ENCODE measurements at regions not wholly inside any gene's neighbourhood (a gene's known extent, or its start where the extent isn't known, plus 50 kb on each side); places are given as distances from the start of the nearest gene placed in this dataset.

- Histone ChIP-seq H3K9me2 (ENCODE audit: insufficient read depth) (no peaks in the 10 kb centered on the region), H3K9ac (no peak overlapping the region), H3K27me3 (replicated peaks; ENCODE audit: insufficient read depth) (no peaks in the 10 kb centered on the region), H4K20me1 (ENCODE audit: insufficient read depth) (no peaks in the 10 kb centered on the region), H3K4me2 (ENCODE audit: unreplicated experiment) (no peak overlapping the region), H3K36me3 (ENCODE audit: low read depth) (no peaks in the 10 kb centered on the region), H3K79me2 (ENCODE audit: insufficient read depth) (no peaks in the 10 kb centered on the region), H3F3A (ENCODE audit: insufficient read depth) (no peaks in the 10 kb centered on the region), H3K9me3 (ENCODE audit: low read depth) (no peaks in the 10 kb centered on the region), H2AFZ (no peak overlapping the region), H3K4me1 (ENCODE audit: insufficient read depth) (no peaks in the 10 kb centered on the region), H3K27ac (no peak overlapping the region), H3K4me3 (no peak overlapping the region)
- WGBS, 2 experiments (ENCODE audit: low coverage in 1 of 2, low lambda C conversion rate in 2 of 2, missing lambda C conversion rate in 2 of 2), result 60 to 62% methylated on average over 9 of the region's 9 CpGs
- in situ Hi-C loops (cut with MboI), result no loop called here
- TF ChIP-seq EZH2 (IDR thresholded peaks at IDR 0.05; ENCODE audit: insufficient read depth, poor library complexity, severe bottlenecking) (no peak), EZH2phosphoT487 (IDR thresholded peaks at IDR 0.05; ENCODE audit: insufficient read depth, low read depth) (no peak)
- no peak for DNase-seq
These were observed 411.8 kb downstream of the CTTN start for GRCh38 chr11:70810133-70810532.

- no peak for DNase-seq
- Histone ChIP-seq H3K9me2 (ENCODE audit: insufficient read depth) (no peaks in the 10 kb centered on the region), H3K4me1 (ENCODE audit: insufficient read depth) (no peaks in the 10 kb centered on the region), H3K79me2 (ENCODE audit: insufficient read depth) (no peaks in the 10 kb centered on the region), H3K4me2 (ENCODE audit: unreplicated experiment) (no peak overlapping the region), H3K9me3 (ENCODE audit: low read depth) (no peaks in the 10 kb centered on the region), H3K4me3 (no peak overlapping the region), H3F3A (ENCODE audit: insufficient read depth) (no peaks in the 10 kb centered on the region), H4K20me1 (ENCODE audit: insufficient read depth) (no peaks in the 10 kb centered on the region), H2AFZ (no peak overlapping the region), H3K9ac (no peak overlapping the region), H3K27ac (no peak overlapping the region), H3K27me3 (replicated peaks; ENCODE audit: insufficient read depth) (no peaks in the 10 kb centered on the region), H3K36me3 (ENCODE audit: low read depth) (no peaks in the 10 kb centered on the region)
- no peak for TF ChIP-seq EZH2 (IDR thresholded peaks at IDR 0.05; ENCODE audit: insufficient read depth, poor library complexity, severe bottlenecking)
- no peak for TF ChIP-seq EZH2phosphoT487 (IDR thresholded peaks at IDR 0.05; ENCODE audit: insufficient read depth, low read depth)
- WGBS, 2 experiments (ENCODE audit: low coverage in 1 of 2, low lambda C conversion rate in 2 of 2, missing lambda C conversion rate in 2 of 2), result 63 to 69% methylated on average over 8 of the region's 8 CpGs
- in situ Hi-C loops (cut with MboI), result no loop called here
These were observed 412.4 kb downstream of the CTTN start for GRCh38 chr11:70810681-70811080.

DNA sequence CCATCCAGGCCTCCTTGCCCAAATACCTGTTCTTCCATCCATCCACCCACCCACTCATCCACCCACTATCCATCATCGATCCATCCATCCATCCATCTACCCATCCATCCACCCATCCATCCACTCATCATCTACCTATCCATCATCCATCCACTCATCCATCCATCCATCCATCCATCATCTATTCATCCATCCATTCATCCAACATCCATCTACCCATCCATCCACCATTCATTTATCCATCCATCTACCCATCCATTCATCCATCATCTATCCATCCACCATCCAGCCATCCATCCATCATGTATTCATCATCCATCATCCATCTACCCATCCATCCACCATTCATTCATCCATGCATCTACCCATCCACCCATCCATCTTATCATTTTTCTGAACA is 413.2 kb downstream of the CTTN start:
- in situ Hi-C loops (cut with MboI), result no loop called here
- H3K9me3 ChIP-seq (ENCODE audit: low read depth), result no peaks in the 10 kb centered on the region
- 55 to 75% methylated on average over 1 of the region's 1 CpG for WGBS, 2 experiments (ENCODE audit: low coverage in 1 of 2, low lambda C conversion rate in 2 of 2, missing lambda C conversion rate in 2 of 2)

DNA sequence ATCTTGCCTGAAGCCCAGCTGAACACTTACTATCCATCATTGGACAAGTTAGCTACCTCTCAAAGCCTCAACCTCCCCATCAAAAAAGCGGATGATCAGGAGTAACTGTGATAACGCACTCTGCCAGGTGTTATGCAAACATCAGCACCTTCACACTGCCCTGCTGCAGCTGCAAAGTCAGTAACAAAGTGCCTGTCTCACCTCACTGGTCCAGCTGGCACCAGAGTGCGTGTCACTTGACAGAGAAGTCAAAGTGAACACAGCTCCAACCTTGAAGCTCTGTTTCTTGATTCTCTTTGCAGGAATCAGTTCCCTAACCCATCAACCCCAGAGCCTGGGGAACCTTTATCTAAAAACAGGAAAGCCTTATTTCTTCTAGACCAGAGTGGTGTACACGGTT is 413.6 kb downstream of the CTTN start:
- Histone ChIP-seq H3K9ac (no peak overlapping the region), H2AFZ (no peak overlapping the region), H3K36me3 (ENCODE audit: low read depth) (no peaks in the 10 kb centered on the region), H3K4me2 (ENCODE audit: unreplicated experiment) (no peak overlapping the region), H3K9me3 (ENCODE audit: low read depth) (no peaks in the 10 kb centered on the region), H3K9me2 (ENCODE audit: insufficient read depth) (no peaks in the 10 kb centered on the region), H3K27ac (no peak overlapping the region), H3K79me2 (ENCODE audit: insufficient read depth) (no peaks in the 10 kb centered on the region), H3F3A (ENCODE audit: insufficient read depth) (no peaks in the 10 kb centered on the region), H3K27me3 (replicated peaks; ENCODE audit: insufficient read depth) (no peaks in the 10 kb centered on the region), H4K20me1 (ENCODE audit: insufficient read depth) (no peaks in the 10 kb centered on the region), H3K4me1 (ENCODE audit: insufficient read depth) (no peaks in the 10 kb centered on the region), H3K4me3 (no peak overlapping the region)
- 45 to 46% methylated on average over 4 of the region's 4 CpGs for WGBS, 2 experiments (ENCODE audit: low coverage in 1 of 2, low lambda C conversion rate in 2 of 2, missing lambda C conversion rate in 2 of 2)
- in situ Hi-C loops (cut with MboI), result no loop called here
- no peak for DNase-seq
- TF ChIP-seq EZH2 (IDR thresholded peaks at IDR 0.05; ENCODE audit: insufficient read depth, poor library complexity, severe bottlenecking), result no peak
- TF ChIP-seq EZH2phosphoT487 (IDR thresholded peaks at IDR 0.05; ENCODE audit: insufficient read depth, low read depth), result no peak

More for the DNA sequence above, 413.2 kb downstream of the CTTN start:
- no peaks in the 10 kb centered on the region for H4K20me1 ChIP-seq (ENCODE audit: insufficient read depth)
- no peak overlapping the region for H3K9ac ChIP-seq
- no peaks in the 10 kb centered on the region for H3K9me2 ChIP-seq (ENCODE audit: insufficient read depth)
- H3K36me3 ChIP-seq (ENCODE audit: low read depth), result no peaks in the 10 kb centered on the region
- H3K27ac ChIP-seq, result no peak overlapping the region
- no peak overlapping the region for H3K4me2 ChIP-seq (ENCODE audit: unreplicated experiment)
- H3K4me3 ChIP-seq, result no peak overlapping the region
- no peaks in the 10 kb centered on the region for H3K4me1 ChIP-seq (ENCODE audit: insufficient read depth)
- no peak for TF ChIP-seq EZH2 (IDR thresholded peaks at IDR 0.05; ENCODE audit: insufficient read depth, poor library complexity, severe bottlenecking)
- no peak for TF ChIP-seq EZH2phosphoT487 (IDR thresholded peaks at IDR 0.05; ENCODE audit: insufficient read depth, low read depth)
- no peak for DNase-seq
- H3K27me3 ChIP-seq (replicated peaks; ENCODE audit: insufficient read depth), result no peaks in the 10 kb centered on the region
- no peak overlapping the region for H2AFZ ChIP-seq
- no peaks in the 10 kb centered on the region for H3F3A ChIP-seq (ENCODE audit: insufficient read depth)
- no peaks in the 10 kb centered on the region for H3K79me2 ChIP-seq (ENCODE audit: insufficient read depth)

DNA sequence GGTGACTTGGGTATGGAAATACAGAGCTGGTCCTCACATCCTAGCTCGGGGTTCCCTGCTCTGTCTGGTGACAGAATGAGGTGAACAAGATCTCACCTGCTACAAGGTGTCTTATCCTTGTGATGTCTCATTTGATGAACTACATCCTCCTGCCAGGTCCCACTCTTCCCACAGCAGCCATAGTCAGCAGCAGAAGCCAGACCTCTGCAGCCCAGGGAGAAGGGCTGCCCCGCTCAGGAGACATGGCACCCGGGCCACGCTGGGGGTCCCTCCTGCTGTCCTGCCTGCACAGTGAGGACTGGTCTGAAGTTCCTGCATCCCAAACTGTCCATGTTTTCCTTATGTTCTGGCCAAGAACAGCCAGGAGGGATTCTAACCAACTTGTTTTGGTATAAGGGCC is 414.1 kb downstream of the CTTN start:
- no peaks in the 10 kb centered on the region for H3F3A ChIP-seq (ENCODE audit: insufficient read depth)
- in situ Hi-C loops (cut with MboI), result no loop called here
- H3K27ac ChIP-seq, result no peak overlapping the region
- H4K20me1 ChIP-seq (ENCODE audit: insufficient read depth), result no peaks in the 10 kb centered on the region
- no peaks in the 10 kb centered on the region for H3K27me3 ChIP-seq (replicated peaks; ENCODE audit: insufficient read depth)
- H3K9me3 ChIP-seq (ENCODE audit: low read depth), result no peaks in the 10 kb centered on the region
- no peaks in the 10 kb centered on the region for H3K79me2 ChIP-seq (ENCODE audit: insufficient read depth)
- no peak overlapping the region for H2AFZ ChIP-seq
- H3K4me3 ChIP-seq, result no peak overlapping the region
- 66 to 77% methylated on average over 4 of the region's 4 CpGs for WGBS, 2 experiments (ENCODE audit: low coverage in 1 of 2, low lambda C conversion rate in 2 of 2, missing lambda C conversion rate in 2 of 2)
- H3K4me2 ChIP-seq (ENCODE audit: unreplicated experiment), result no peak overlapping the region
- no peaks in the 10 kb centered on the region for H3K4me1 ChIP-seq (ENCODE audit: insufficient read depth)
- TF ChIP-seq EZH2 (IDR thresholded peaks at IDR 0.05; ENCODE audit: insufficient read depth, poor library complexity, severe bottlenecking) (no peak), EZH2phosphoT487 (IDR thresholded peaks at IDR 0.05; ENCODE audit: insufficient read depth, low read depth) (no peak)
- no peaks in the 10 kb centered on the region for H3K9me2 ChIP-seq (ENCODE audit: insufficient read depth)
- H3K36me3 ChIP-seq (ENCODE audit: low read depth), result no peaks in the 10 kb centered on the region
- no peak overlapping the region for H3K9ac ChIP-seq
- DNase-seq, result no peak

Data from GM23248 (cell line).